DND-41 (cell line): ENCODE measurements at regions not wholly inside any gene's neighbourhood (a gene's known extent, or its start where the extent isn't known, plus 50 kb on each side); places are given as distances from the start of the nearest gene placed in this dataset.

Experiments
- ATAC-seq: fragments of 200-7000 bp; cut with Tn5 transposase; 3 replicates; pipeline ENCODE4 v1.9.1; 2021; ENCODE audit warnings: low read depth; ENCODE audit not compliant: insufficient read depth
- DNase-seq: peaks from one replicate; pipeline ENCODE4 v3.0.0-alpha.2; 2020
- H2AFZ ChIP-seq: 2 replicates; pipeline ENCODE4 v1.6.0; 2012; ENCODE audit warnings: low read depth, low read length
- H3K27ac ChIP-seq: 2 replicates; pipeline ENCODE4 v1.5.1; 2012; ENCODE audit warnings: low read length, inconsistent platforms
- H3K27me3 ChIP-seq: fragments of 200-600 bp; sonication (generic); 2 replicates; pipeline ENCODE4 v1.6.0; 2012; ENCODE audit warnings: low read length, mild to moderate bottlenecking, inconsistent platforms; ENCODE audit not compliant: insufficient read depth, poor library complexity
- H3K36me3 ChIP-seq: 2 replicates; pipeline ENCODE4 v1.5.1; 2012; ENCODE audit warnings: low read length, inconsistent platforms; ENCODE audit not compliant: insufficient read depth
- H3K4me1 ChIP-seq: 2 replicates; pipeline ENCODE4 v1.5.1; 2012; ENCODE audit warnings: mild to moderate bottlenecking, low read length; ENCODE audit not compliant: insufficient read depth
- H3K4me2 ChIP-seq: 2 replicates; pipeline ENCODE4 v1.6.0; 2012; ENCODE audit warnings: mild to moderate bottlenecking, moderate library complexity, low read length, inconsistent platforms; ENCODE audit not compliant: insufficient read depth
- H3K4me3 ChIP-seq, 2 experiments: fragments of 200-600 bp in 1 of 2; shearing (Covaris generic) in 1 of 2; 2 replicates each; pipeline ENCODE4 v1.5.1; 2012 to 2016; ENCODE audit warnings: inconsistent platforms in 2 of 2, low read length in 2 of 2, mild to moderate bottlenecking in 2 of 2, low read depth in 1 of 2, moderate library complexity in 1 of 2
- H3K79me2 ChIP-seq: 2 replicates; pipeline ENCODE4 v1.6.0; 2012; ENCODE audit warnings: low read length, inconsistent platforms; ENCODE audit not compliant: insufficient read depth
- H3K9ac ChIP-seq: 2 replicates; pipeline ENCODE4 v1.6.0; 2012; ENCODE audit warnings: low read depth, mild to moderate bottlenecking, inconsistent platforms, low read length, moderate library complexity
- H3K9me3 ChIP-seq: 2 replicates; pipeline ENCODE4 v1.5.1; 2012; ENCODE audit warnings: low read length, moderate library complexity, mild to moderate bottlenecking, inconsistent platforms; ENCODE audit not compliant: insufficient read depth, severe bottlenecking
- H4K20me1 ChIP-seq: 2 replicates; pipeline ENCODE4 v1.6.0; 2012; ENCODE audit warnings: low read length; ENCODE audit not compliant: insufficient read depth
- EZH2 ChIP-seq: IDR thresholded peaks from 3 replicates; pipeline ENCODE4 v1.6.1; 2012; ENCODE audit warnings: borderline replicate concordance, low read depth, mild to moderate bottlenecking, moderate library complexity, low read length, inconsistent platforms; ENCODE audit not compliant: severe bottlenecking
- TF ChIP-seq, protein P1 (sequence below): IDR thresholded peaks from 2 replicates; pipeline ENCODE4 v1.5.1; 2012; ENCODE audit warnings: borderline replicate concordance, low read length, moderate library complexity, mild to moderate bottlenecking; ENCODE audit not compliant: poor library complexity, severe bottlenecking; ENCODE audit errors: extremely low read depth

GRCh38 chr13:74761801-74762757, 627.9 kb upstream of the KLF12 start:
- TF ChIP-seq, protein P1, sequence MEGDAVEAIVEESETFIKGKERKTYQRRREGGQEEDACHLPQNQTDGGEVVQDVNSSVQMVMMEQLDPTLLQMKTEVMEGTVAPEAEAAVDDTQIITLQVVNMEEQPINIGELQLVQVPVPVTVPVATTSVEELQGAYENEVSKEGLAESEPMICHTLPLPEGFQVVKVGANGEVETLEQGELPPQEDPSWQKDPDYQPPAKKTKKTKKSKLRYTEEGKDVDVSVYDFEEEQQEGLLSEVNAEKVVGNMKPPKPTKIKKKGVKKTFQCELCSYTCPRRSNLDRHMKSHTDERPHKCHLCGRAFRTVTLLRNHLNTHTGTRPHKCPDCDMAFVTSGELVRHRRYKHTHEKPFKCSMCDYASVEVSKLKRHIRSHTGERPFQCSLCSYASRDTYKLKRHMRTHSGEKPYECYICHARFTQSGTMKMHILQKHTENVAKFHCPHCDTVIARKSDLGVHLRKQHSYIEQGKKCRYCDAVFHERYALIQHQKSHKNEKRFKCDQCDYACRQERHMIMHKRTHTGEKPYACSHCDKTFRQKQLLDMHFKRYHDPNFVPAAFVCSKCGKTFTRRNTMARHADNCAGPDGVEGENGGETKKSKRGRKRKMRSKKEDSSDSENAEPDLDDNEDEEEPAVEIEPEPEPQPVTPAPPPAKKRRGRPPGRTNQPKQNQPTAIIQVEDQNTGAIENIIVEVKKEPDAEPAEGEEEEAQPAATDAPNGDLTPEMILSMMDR: no peak
- TF ChIP-seq EZH2: no peak
- Histone ChIP-seq H4K20me1 (no peaks in the 10 kb centered on the region), H3K36me3 (no peaks in the 10 kb centered on the region), H3K27ac (no peak overlapping the region), H3K9ac (no peak overlapping the region), H3K4me2 (no peak overlapping the region), H3K27me3 (no peaks in the 10 kb centered on the region), H2AFZ (no peak overlapping the region), H3K9me3 (no peaks in the 10 kb centered on the region), H3K4me3 (no peak overlapping the region), H3K4me1 (no peaks in the 10 kb centered on the region), H3K79me2 (no peaks in the 10 kb centered on the region)
- DNase-seq (no peak), ATAC-seq (no peak)

GRCh38 chr13:74758188-74758587, 624.0 kb upstream of the KLF12 start:
- no peaks in the 10 kb centered on the region for H4K20me1 ChIP-seq
- ATAC-seq (no peak), DNase-seq (no peak)
- no peak for TF ChIP-seq EZH2
- TF ChIP-seq, protein P1: no peak
- H3K79me2 ChIP-seq: no peaks in the 10 kb centered on the region
- H3K9ac ChIP-seq: no peak overlapping the region
- no peaks in the 10 kb centered on the region for H3K36me3 ChIP-seq
- no peaks in the 10 kb centered on the region for H3K9me3 ChIP-seq
- no peak overlapping the region for H3K27ac ChIP-seq
- H3K4me2 ChIP-seq: no peak overlapping the region
- no peak overlapping the region for H3K4me3 ChIP-seq
- no peaks in the 10 kb centered on the region for H3K4me1 ChIP-seq
- no peaks in the 10 kb centered on the region for H3K27me3 ChIP-seq
- no peak overlapping the region for H2AFZ ChIP-seq

- Histone ChIP-seq H3K9ac (no peak overlapping the region), H2AFZ (no peak overlapping the region), H3K27me3 (no peaks in the 10 kb centered on the region), H3K4me3 (no peak overlapping the region), H3K4me1 (no peaks in the 10 kb centered on the region), H3K79me2 (no peaks in the 10 kb centered on the region), H3K27ac (no peak overlapping the region), H3K36me3 (no peaks in the 10 kb centered on the region), H3K9me3 (no peaks in the 10 kb centered on the region), H4K20me1 (no peaks in the 10 kb centered on the region), H3K4me2 (no peak overlapping the region)
- TF ChIP-seq, protein P1: no peak
- no peak for TF ChIP-seq EZH2
- ATAC-seq (no peak), DNase-seq (no peak)
Observed at GRCh38 chr13:74755065-74755464, 620.9 kb upstream of the KLF12 start.

DNA sequence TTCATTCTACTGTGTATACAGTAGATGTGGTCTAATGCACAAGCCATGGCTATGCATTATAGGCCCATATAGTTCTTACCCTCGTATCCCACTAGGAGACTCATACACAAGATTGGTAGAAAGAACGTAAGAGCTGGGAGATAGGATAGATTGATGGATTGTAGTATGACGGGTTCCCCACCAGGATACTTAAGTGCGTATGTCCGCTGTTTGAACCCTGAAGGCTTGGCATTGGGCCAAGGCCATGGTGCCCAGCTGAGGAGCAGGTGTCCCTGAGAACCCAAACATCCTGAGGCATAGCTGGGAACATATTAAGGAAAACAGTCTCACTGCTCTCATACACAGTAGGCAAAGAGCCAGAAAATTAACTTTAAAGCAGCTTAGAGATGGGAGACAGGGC, 617.5 kb upstream of the KLF12 start:
- H3K79me2 ChIP-seq: no peaks in the 10 kb centered on the region
- H3K4me3 ChIP-seq: no peak overlapping the region
- H3K27ac ChIP-seq: no peak overlapping the region
- H3K36me3 ChIP-seq: no peaks in the 10 kb centered on the region
- H3K4me2 ChIP-seq: no peak overlapping the region
- H3K9ac ChIP-seq: no peak overlapping the region
- H4K20me1 ChIP-seq: no peaks in the 10 kb centered on the region
- H3K27me3 ChIP-seq: no peaks in the 10 kb centered on the region
- no peak for TF ChIP-seq EZH2
- TF ChIP-seq, protein P1: no peak
- ATAC-seq: no peak
- H2AFZ ChIP-seq: no peak overlapping the region
- no peaks in the 10 kb centered on the region for H3K4me1 ChIP-seq
- no peak for DNase-seq
- H3K9me3 ChIP-seq: no peaks in the 10 kb centered on the region
